Right lobe of liver (tissue), 6 donors: ENCODE measurements at regions not wholly inside any gene's neighbourhood (a gene's known extent, or its start where the extent isn't known, plus 50 kb on each side); places are given as distances from the start of the nearest gene placed in this dataset.

ENCODE experiments used
- ATAC-seq, 4 donors: fragments of 200-7000 bp; cut with Tn5 transposase; one replicate each; pipeline ENCODE4 v1.9.1; 2020; ENCODE audit warnings: mild to moderate bottlenecking in 4 of 4, moderate library complexity in 4 of 4
- DNase-seq, 3 donors: peaks; one replicate each; pipeline ENCODE4 v3.0.0-alpha.2; 2020
- H3K27ac ChIP-seq, 3 donors: fragments of 200-600 bp; one replicate each; pipeline ENCODE4 v1.8.0; 2022
- H3K27me3 ChIP-seq, 2 donors: fragments of 200-600 bp; one replicate each; pipeline ENCODE4 v1.8.0; 2022
- H3K36me3 ChIP-seq, 4 donors: fragments of 200-600 bp; sonication (generic) in 1 of 4; one replicate each; pipeline versions ENCODE4 v1.5.1 to v1.8.0; 2017 to 2022; ENCODE audit warnings: control low read depth in 1 of 4
- H3K4me1 ChIP-seq, 4 donors: fragments of 200-600 bp; sonication (generic) in 1 of 4; one replicate each; pipeline versions ENCODE4 v1.5.1 to v1.8.0; 2017 to 2022; ENCODE audit warnings: control low read depth in 1 of 4
- H3K4me3 ChIP-seq, 3 donors: fragments of 200-600 bp; one replicate each; pipeline ENCODE4 v1.8.0; 2022
- H3K9me3 ChIP-seq, 4 donors: fragments of 200-600 bp; sonication (generic) in 1 of 4; one replicate each; pipeline versions ENCODE4 v1.5.1 to v1.8.0; 2017 to 2022; ENCODE audit warnings: control low read depth in 1 of 4
- POLR2A ChIP-seq: fragments of 450-650 bp; IDR thresholded peaks from one replicate; pipeline ENCODE4 v1.6.1; 2017; ENCODE audit warnings: antibody characterized with exemption, mild to moderate bottlenecking
- WGBS: methylation state at CpG from one replicate; pipeline ENCODE4 v1.1.6; 2018; ENCODE audit warnings: low coverage, low lambda C conversion rate; ENCODE audit not compliant: insufficient coverage; ENCODE audit errors: missing lambda C conversion rate; 5-methylcytosine and 5-hydroxymethylcytosine counted together
- intact Hi-C, 2 donors: fragments of 100-400 bp; cut with DNase I; formaldehyde crosslinking; loops; one replicate each; pipeline versions ENCODE4 v1.11.2 to v1.14.1; 2022
- TF ChIP-seq, protein P1 (sequence below), 4 donors: fragments of 200-600 bp in 3 of 4; fragments of 450-650 bp in 1 of 4; IDR thresholded peaks; one replicate each; pipeline versions ENCODE4 v1.5.1 to v1.8.0; 2016 to 2022; ENCODE audit warnings: antibody characterized with exemption in 4 of 4, mild to moderate bottlenecking in 2 of 4
- donor health status: DM: no; HTN: yes; CAD: no.
- donor health status: DM: no; HTN: no; CAD: no.
- donor health status: DM: no; HTN: no; CAD: no.
- donor health status: DM: no; HTN: yes; CAD: no.
- donor health status: DM: no; HTN: yes; CAD: no.

- Histone ChIP-seq H3K36me3 (no peaks in the 10 kb centered on the region), H3K4me1 (no peaks in the 10 kb centered on the region), H3K9me3 (no peaks in the 10 kb centered on the region), H3K27me3 (no peaks in the 10 kb centered on the region), H3K4me3 (no peak overlapping the region), H3K27ac (no peak overlapping the region)
- TF ChIP-seq, protein P1, sequence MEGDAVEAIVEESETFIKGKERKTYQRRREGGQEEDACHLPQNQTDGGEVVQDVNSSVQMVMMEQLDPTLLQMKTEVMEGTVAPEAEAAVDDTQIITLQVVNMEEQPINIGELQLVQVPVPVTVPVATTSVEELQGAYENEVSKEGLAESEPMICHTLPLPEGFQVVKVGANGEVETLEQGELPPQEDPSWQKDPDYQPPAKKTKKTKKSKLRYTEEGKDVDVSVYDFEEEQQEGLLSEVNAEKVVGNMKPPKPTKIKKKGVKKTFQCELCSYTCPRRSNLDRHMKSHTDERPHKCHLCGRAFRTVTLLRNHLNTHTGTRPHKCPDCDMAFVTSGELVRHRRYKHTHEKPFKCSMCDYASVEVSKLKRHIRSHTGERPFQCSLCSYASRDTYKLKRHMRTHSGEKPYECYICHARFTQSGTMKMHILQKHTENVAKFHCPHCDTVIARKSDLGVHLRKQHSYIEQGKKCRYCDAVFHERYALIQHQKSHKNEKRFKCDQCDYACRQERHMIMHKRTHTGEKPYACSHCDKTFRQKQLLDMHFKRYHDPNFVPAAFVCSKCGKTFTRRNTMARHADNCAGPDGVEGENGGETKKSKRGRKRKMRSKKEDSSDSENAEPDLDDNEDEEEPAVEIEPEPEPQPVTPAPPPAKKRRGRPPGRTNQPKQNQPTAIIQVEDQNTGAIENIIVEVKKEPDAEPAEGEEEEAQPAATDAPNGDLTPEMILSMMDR (IDR thresholded peaks at IDR 0.05), result no peak
- TF ChIP-seq POLR2A, result no peak
- no peak for DNase-seq
- intact Hi-C loops, result no loop called here
- no peak for ATAC-seq
- 67% methylated on average over 1 of the region's 1 CpG for WGBS
These were observed 390.7 kb upstream of the ZP4 start for GRCh38 chr1:238281418-238281817.

DNA sequence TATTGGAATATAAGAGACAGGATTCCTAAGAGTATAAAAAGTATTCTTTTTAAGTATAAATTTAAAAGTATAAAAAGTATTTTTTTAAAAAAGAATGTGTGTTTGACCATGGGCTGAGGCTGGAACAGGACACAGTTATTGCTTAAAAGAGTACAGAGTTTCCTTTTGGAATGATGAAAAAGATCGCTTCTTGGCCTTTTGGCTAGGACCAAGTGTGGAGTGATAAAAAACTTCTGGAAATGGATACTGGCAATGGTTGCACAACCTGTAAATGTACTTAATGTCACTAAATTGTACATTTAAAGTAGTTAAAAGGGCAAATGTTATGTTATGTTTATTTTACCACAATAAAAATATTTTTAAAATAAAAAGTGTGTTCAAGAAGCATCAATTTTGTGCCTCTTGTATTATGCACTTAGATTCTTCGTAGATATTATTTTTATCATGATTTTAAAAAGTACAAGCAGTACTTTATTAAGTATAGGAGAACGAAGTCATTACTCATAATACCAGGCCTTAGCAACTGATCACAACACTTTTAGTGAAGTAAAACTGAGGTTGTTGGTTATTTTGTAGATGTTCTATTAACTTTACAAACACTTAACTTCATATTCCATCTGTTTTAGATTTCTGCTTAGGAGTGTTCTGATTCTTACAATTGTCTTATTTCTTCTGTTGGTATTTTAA, 389.1 kb upstream of the ZP4 start:
- intact Hi-C loops, result no loop called here
- DNase-seq (no peak), ATAC-seq (no peak)
- 67% methylated on average over 3 of the region's 3 CpGs for WGBS
- TF ChIP-seq POLR2A, result no peak
- TF ChIP-seq, protein P1 (IDR thresholded peaks at IDR 0.05), result no peak
- Histone ChIP-seq H3K27ac (no peak overlapping the region), H3K4me1 (no peaks in the 10 kb centered on the region), H3K36me3 (no peaks in the 10 kb centered on the region), H3K27me3 (no peaks in the 10 kb centered on the region), H3K9me3 (no peaks in the 10 kb centered on the region), H3K4me3 (no peak overlapping the region)

DNA sequence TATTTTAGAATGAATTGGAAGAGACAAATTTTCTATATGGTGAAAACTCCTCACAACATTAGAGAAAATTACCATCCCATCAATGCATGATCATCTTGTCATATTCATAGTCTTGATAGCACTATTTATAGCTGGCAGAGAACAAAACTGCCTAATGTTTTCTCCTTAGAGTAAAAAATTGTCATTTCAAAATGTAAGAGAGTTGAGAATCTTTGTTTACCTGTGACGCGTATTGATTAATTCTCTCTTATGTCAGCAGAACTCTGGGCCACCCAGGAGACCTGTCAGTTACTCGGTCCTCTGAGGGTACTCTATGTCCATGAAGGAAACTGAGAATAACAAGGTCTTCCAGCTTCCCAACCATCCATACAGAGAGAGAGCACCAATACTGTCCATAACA, 381.4 kb upstream of the ZP4 start:
- intact Hi-C loops, result no loop called here
- ATAC-seq (no peak), DNase-seq (no peak)
- Histone ChIP-seq H3K27ac (no peak overlapping the region), H3K9me3 (peaks cover 0 to 7% (median 0%) of the 10 kb centered on the region in 4 donors), H3K27me3 (no peaks in the 10 kb centered on the region), H3K36me3 (no peaks in the 10 kb centered on the region), H3K4me1 (no peaks in the 10 kb centered on the region), H3K4me3 (no peak overlapping the region)
- 26% methylated on average over 3 of the region's 3 CpGs for WGBS
- TF ChIP-seq, protein P1 (IDR thresholded peaks at IDR 0.05), result no peak
- no peak for TF ChIP-seq POLR2A

DNA sequence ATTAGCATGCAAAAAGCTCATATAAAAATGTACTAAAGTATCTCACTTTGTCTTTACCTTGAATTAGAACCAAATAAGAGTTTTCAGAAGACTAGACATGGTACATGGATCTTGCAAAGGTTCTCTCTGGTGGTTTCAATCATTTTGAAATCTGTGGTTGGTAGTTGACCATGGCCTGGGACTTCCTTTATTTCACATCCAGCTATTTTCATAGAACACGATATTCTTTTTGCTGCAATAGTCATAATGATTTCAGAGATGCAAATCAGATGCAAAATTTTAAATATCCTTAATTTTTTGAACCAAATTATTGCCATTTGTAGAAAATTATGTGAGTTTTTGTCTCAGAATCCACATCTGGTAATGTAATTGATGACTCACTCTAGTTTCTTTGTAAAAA, 375.1 kb upstream of the ZP4 start:
- no peaks in the 10 kb centered on the region for H3K27me3 ChIP-seq
- H3K36me3 ChIP-seq, result no peaks in the 10 kb centered on the region
- H3K4me1 ChIP-seq, result no peaks in the 10 kb centered on the region
- no peak overlapping the region for H3K27ac ChIP-seq
- ATAC-seq (no peak), DNase-seq (no peak)
- WGBS, result 25% methylated on average over 1 of the region's 1 CpG
- TF ChIP-seq, protein P1 (IDR thresholded peaks at IDR 0.05), result no peak
- no peak for TF ChIP-seq POLR2A
- H3K4me3 ChIP-seq, result no peak overlapping the region
- intact Hi-C loops, result no loop called here
- H3K9me3 ChIP-seq, result no peaks in the 10 kb centered on the region

GRCh38 chr1:238264951-238265350, 374.2 kb upstream of the ZP4 start:
- intact Hi-C loops, result no loop called here
- Histone ChIP-seq H3K4me1 (no peaks in the 10 kb centered on the region), H3K9me3 (no peaks in the 10 kb centered on the region), H3K4me3 (no peak overlapping the region), H3K27me3 (no peaks in the 10 kb centered on the region), H3K27ac (no peak overlapping the region), H3K36me3 (no peaks in the 10 kb centered on the region)
- DNase-seq (no peak), ATAC-seq (no peak)
- TF ChIP-seq, protein P1 (IDR thresholded peaks at IDR 0.05), result no peak
- no peak for TF ChIP-seq POLR2A
